Neural progenitor cell (in vitro differentiated cells): ENCODE measurements at regions not wholly inside any gene's neighbourhood (a gene's known extent, or its start where the extent isn't known, plus 50 kb on each side); places are given as distances from the start of the nearest gene placed in this dataset.

Experiments used
- EZH2 ChIP-seq: fragments of 200-600 bp; sonication (generic); IDR thresholded peaks from 2 replicates; pipeline ENCODE4 v1.6.1; 2017; ENCODE audit warnings: antibody characterized with exemption, mild to moderate bottlenecking, moderate library complexity
- TF ChIP-seq, protein P1 (sequence below): fragments of 200-600 bp; sonication (generic); IDR thresholded peaks from 2 replicates; pipeline ENCODE4 v1.5.1; 2017; ENCODE audit warnings: antibody characterized with exemption, mild to moderate bottlenecking

DNA sequence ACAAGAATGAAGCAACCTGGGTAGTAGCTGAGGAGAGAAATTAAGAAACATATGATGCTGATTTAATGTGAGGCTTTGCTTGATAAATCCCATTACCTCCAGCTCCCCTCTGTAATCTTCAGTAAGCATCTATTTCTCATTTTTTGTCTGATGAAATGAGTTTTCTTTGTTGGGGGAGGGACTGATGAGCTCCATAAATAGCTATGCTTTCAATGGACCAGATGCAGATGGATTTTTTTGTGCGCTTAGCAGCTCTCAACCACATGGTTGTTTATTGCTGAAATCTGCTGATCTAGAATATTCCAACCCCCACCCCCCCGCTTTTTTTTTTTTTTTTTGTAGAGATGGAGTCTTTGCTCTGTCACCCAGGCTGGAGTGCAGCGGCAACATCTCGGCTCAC, 1082.0 kb downstream of the RAPGEF2 start:
- TF ChIP-seq, protein P1, sequence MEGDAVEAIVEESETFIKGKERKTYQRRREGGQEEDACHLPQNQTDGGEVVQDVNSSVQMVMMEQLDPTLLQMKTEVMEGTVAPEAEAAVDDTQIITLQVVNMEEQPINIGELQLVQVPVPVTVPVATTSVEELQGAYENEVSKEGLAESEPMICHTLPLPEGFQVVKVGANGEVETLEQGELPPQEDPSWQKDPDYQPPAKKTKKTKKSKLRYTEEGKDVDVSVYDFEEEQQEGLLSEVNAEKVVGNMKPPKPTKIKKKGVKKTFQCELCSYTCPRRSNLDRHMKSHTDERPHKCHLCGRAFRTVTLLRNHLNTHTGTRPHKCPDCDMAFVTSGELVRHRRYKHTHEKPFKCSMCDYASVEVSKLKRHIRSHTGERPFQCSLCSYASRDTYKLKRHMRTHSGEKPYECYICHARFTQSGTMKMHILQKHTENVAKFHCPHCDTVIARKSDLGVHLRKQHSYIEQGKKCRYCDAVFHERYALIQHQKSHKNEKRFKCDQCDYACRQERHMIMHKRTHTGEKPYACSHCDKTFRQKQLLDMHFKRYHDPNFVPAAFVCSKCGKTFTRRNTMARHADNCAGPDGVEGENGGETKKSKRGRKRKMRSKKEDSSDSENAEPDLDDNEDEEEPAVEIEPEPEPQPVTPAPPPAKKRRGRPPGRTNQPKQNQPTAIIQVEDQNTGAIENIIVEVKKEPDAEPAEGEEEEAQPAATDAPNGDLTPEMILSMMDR, result no peak
- no peak for TF ChIP-seq EZH2
